SHP77 (cell line): ENCODE measurements at regions not wholly inside any gene's neighbourhood (a gene's known extent, or its start where the extent isn't known, plus 50 kb on each side); places are given as distances from the start of the nearest gene placed in this dataset.

ENCODE experiments used
- DNase-seq, 2 experiments: peaks; one replicate each; lab custom pipeline; 2025; lab: John Stamatoyannopoulos, UW

DNA sequence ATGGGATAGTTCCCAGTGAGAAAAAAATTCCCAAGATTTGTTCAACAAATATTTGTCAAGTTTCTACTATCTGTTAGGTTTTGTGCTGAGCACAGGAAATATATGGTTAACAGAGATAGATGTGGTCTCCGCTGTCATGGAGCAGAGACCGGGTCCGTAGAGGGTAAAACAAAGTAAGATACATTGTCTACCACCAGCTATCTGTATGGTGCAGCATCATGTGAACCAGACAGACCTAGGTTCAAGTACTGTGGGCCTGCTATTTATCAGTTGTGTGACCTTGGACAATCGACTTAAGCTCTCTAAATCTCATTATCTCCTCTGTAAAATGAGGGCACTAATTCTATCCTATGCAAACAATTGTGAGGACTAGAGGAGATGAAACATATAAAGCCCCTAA lies 109.8 kb downstream of the DUSP10 start:
- no peak for DNase-seq

DNA sequence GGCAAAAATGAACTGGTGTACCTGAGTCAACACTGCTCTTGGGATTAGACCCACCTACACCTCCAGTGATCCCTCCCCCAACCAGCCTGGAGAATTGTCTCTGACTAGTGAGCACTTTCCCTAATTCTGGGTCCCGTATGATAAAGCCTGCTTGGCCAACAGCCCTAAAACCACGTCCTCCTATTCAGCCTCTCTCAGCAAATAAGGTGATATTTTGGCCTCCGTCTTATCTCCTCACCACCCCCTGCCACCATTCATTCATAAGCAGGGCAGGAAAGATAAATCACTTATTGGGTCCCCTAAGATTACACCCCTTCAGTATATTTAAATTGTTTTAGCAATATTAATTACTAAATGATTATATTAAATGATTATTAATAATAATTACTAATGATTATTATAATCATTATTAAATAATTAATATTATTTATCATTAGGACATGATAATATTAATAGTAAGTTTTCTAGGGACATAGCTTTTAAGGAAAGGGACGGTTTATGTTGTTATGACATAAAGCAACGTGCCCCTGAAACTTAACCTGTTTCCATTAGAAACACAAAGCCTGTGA lies 108.0 kb downstream of the DUSP10 start:
- DNase-seq: no peak

DNA sequence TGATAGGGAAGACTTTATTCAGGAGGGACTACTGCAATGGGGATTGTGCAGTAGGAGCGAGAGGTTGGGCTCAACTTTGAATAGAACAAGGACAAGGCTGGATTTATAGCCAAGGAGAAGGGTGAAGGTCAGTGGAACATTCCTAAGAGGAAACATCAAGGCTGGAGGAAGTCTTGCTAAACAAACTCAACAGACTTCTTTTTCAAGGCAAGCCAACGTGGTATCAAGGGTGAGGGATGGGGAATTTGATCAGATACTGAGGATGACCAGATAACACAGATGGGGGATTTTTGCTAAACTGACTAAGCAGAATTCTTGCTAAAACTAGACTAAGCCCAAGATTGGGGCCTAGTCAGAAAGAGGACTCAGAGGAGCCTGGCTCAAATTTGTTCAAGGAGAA lies 107.3 kb downstream of the DUSP10 start:
- DNase-seq: no peak

DNA sequence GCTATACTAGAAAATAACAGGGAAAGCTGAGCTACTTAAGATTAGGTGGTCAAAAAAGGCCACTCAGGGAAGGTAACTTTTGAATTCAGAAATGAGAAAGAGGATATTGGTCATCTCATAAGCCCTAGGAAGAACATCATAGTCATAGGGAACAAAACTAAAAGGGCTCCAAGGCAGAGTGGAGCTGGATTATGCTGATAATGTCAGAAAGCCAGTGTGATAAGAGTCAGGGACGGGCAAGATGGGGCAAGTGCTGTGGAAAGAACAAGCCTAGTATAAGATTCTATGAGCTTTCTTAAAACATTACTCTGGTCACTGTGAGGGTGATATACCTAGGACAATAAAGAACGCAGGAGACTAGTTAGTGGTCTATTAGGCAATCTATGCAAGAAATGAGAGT lies 106.6 kb downstream of the DUSP10 start:
- DNase-seq: no peak

DNA sequence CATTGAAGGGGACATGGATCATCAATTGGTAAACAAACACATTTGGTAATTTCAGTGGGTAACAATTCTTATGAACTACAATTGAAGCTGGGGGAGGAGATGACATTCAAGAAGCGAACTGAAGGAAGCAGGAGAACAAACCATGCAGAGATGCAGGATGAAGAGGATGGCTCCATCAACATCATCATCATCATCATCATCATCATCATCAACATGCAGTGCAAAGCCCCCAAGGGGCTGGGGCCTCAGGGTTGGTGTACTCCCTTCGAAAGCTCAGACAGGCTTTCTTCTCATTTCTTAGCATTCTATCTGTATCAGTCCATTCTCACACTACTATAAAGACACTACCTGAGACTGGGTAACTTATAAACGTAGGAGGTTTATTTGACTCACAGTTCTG lies 105.8 kb downstream of the DUSP10 start:
- DNase-seq: no peak

DNA sequence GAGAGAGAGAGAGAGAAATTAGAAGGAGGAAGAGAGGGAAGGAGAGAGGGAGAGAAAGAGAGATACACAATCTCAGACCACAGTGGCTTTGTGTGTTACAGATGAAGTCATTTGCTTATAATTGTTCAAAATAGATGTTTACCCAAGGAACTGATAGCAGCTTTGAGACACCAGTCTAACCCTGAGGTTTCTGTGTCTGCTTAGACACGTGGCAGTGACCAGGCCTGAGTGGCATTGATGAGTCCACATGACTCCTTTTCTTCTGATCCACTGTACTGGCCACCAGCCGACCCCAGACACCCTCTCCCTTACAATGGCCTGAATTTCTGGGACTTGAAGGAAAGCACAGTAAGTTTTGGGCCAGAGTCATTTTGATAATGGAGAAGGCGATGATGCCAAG lies 104.9 kb downstream of the DUSP10 start:
- DNase-seq: no peak

DNA sequence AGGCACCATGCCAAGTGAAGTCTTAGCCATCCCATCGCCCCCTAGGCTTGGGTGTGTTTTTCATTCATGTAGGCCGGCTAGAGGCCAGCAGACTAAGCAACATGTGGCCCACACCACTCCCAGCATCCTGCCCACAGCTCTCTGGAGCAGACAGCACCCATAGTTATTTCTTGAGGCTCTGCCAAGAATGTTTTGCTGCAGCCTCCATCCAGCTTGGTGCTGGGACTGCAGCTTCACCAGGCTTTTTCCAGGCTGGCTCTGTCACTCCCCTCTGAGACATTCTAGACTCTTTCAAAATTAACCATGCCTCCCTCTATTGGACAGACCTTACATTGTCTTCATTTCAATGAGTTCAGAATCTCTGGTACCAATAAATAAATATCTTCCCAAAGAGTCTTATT lies 104.2 kb downstream of the DUSP10 start:
- no peak for DNase-seq

DNA sequence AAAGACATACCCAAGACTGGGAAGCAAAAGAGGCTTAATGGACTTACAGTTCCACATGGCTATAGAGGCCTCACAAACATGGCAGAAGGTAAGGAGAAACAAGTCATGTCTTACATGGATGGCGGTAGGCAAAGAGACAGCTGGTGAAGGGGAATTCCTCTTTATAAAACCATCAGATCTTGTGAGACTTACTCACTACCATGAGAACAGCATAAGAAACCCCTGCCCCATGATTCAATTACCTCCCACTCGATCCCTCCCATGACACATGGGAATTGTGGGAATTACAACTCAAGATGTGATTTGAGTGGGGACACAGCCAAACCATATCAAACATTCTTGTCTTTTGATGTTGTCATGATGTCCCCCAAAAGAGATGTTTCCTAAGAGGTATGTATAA lies 103.3 kb downstream of the DUSP10 start:
- DNase-seq: no peak

DNA sequence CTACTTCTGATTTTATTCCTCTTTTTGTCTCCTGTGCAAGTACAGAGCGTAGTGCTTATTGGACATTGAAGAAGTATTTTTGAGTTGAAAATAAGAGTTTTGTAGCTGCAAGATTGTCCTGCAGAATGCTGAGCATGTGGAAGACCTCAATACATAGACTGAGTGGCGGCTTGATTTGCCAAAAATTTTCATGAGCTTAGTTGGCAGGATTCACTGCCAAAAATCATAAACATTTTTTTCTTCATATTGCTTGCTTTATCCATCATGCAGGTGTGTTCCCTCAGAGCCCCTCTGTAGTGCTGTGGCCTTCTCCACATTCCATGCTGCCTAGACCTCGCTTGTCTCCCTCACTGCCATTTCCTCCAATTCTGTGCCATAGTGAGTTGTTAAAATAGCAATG lies 100.1 kb downstream of the DUSP10 start:
- DNase-seq: no peak

DNA sequence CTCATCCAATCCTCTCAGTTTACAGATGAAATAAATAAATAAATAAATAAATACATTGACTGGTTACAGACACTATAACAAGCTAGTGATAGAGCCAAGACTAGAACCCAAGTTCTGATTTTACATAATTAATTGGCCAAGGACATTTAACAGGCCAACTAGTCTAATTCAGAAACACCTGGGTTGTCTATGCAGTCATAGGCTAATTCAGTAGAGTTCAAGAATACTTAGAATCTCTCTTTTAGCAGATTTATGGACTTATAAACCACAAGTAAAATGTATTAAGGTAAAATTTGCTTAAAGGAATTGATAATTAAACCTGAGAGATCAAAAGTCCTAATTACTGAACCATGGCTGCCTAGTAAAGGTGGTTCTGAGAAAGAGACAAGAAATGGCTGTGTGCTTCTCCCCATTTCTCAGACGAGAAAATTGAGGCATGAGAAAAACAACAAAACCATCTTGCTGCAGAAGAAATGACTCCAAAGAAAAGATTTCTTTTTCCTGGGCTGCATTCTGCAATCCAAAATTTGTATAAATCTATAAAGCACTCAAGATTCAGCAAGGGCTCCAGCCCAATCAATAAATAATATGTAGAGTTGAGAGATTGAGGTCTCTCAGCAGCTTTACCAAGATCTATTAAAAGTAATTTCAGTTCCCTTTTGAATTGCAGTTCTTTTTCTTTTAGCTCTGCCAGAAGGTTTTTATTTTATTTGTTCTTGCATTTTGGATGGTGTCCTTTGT lies 98.3 kb downstream of the DUSP10 start:
- no peak for DNase-seq

DNA sequence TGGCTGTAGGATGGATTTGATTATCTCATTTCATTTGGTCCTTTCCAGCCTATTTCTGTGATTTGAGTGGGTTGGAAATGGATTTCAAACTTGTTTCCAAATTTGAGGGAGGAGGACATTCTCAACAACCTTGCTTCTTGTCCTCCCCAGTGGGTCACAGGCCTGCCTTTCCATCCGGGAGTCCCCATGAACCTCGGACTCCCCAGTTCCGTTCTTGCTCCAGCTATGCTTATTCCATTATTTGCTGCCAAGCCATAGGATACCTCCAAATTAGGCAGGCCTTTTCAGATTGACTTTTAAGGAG lies 97.8 kb downstream of the DUSP10 start:
- no peak for DNase-seq

DNA sequence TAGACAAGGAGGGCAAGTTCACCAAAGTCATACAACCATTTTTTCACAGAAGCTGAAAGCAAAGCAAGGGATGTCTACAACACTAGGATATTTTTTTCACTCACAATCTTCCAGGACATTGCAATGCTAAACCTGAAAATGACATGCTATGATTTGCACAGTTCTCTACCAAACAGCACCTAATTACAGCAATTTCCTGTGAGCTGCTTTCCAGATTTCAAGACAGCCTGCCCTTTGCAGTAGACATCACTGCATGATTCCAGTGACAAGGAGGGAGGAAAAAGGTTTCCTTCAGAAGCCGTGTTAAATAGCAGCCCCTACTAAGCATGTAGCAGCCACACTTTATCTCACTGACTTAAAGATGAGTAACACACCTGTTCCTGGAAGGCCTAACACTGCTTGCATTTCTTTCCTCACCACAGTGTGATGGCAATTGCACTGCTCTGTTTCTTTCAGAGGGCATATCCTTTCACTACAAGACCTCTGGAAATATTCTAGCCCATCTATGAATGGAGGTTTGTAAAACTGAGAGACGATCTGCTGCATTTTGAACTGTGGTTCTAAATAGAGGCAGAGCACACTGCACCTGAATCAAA lies 97.1 kb downstream of the DUSP10 start:
- DNase-seq: no peak

DNA sequence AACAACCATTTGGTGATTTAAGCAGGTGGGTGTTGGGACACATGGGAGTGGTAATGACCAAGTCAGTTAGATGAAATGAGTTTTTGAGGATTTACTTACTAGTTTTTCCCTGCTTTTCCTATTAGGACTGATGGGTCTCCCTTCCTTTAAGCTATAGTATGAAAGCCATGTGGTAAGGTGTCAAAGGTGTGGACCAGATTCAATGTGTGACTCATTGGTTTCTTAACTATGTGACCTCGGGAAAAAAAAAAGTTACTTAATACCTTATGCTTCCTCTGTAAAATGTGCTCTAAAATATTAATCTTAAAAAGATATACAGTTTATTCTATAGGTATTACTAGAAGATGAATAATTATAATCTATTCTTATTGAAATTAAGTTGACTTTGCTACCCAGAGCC lies 93.7 kb downstream of the DUSP10 start:
- DNase-seq: no peak
